Activated T-helper 17 cell treated with anti-CD3 and anti-CD28 coated beads, Interleukin-2, amount 50 U/mL, for 72 hours (primary cell): ENCODE measurements at regions not wholly inside any gene's neighbourhood (a gene's known extent, or its start where the extent isn't known, plus 50 kb on each side); places are given as distances from the start of the nearest gene placed in this dataset.

Experiments used
- ATAC-seq: fragments of 150-1000 bp; cut with Tn5 transposase; replicated peaks from 2 replicates; pipeline ENCODE4 v1.10.0; 2021; ENCODE audit warnings: mild to moderate bottlenecking, moderate library complexity
- H3K27ac Mint-ChIP-seq: one replicate; pipeline ENCODE4 v1.8.0; 2022; ENCODE audit warnings: mixed read lengths
- H3K27me3 Mint-ChIP-seq: one replicate; pipeline ENCODE4 v1.8.0; 2022; ENCODE audit warnings: mixed read lengths
- H3K36me3 Mint-ChIP-seq: one replicate; pipeline ENCODE4 v1.8.0; 2022; ENCODE audit warnings: low read depth, mild to moderate bottlenecking, mixed read lengths
- H3K4me1 Mint-ChIP-seq: one replicate; pipeline ENCODE4 v1.8.0; 2022; ENCODE audit warnings: mixed read lengths
- H3K4me3 Mint-ChIP-seq: one replicate; pipeline ENCODE4 v1.8.0; 2022; ENCODE audit warnings: mild to moderate bottlenecking, mixed read lengths
- H3K9me3 Mint-ChIP-seq: one replicate; pipeline ENCODE4 v1.8.0; 2022; ENCODE audit warnings: mixed read lengths

GRCh38 chr6:78300885-78301284 is 566.5 kb upstream of the IRAK1BP1 start:
- Mint-ChIP-seq H3K27ac (no peak overlapping the region), H3K4me3 (no peak overlapping the region), H3K36me3 (no peaks in the 10 kb centered on the region), H3K4me1 (no peaks in the 10 kb centered on the region), H3K9me3 (no peaks in the 10 kb centered on the region), H3K27me3 (no peaks in the 10 kb centered on the region)
- no peak for ATAC-seq

- Mint-ChIP-seq H3K27ac (no peak overlapping the region), H3K9me3 (peaks cover 6% of the 10 kb centered on the region), H3K4me1 (no peaks in the 10 kb centered on the region), H3K36me3 (no peaks in the 10 kb centered on the region), H3K27me3 (no peaks in the 10 kb centered on the region), H3K4me3 (no peak overlapping the region)
- ATAC-seq: no peak
Measured at GRCh38 chr6:78302411-78302810, 564.9 kb upstream of the IRAK1BP1 start.

GRCh38 chr6:78308025-78308424 is 559.3 kb upstream of the IRAK1BP1 start:
- no peaks in the 10 kb centered on the region for H3K4me1 Mint-ChIP-seq
- no peak overlapping the region for H3K27ac Mint-ChIP-seq
- no peak for ATAC-seq
- H3K4me3 Mint-ChIP-seq: no peak overlapping the region
- H3K36me3 Mint-ChIP-seq: no peaks in the 10 kb centered on the region
- no peaks in the 10 kb centered on the region for H3K27me3 Mint-ChIP-seq
- peaks cover 16% of the 10 kb centered on the region for H3K9me3 Mint-ChIP-seq

- no peak overlapping the region for H3K27ac Mint-ChIP-seq
- no peak overlapping the region for H3K4me3 Mint-ChIP-seq
- H3K36me3 Mint-ChIP-seq: no peaks in the 10 kb centered on the region
- no peaks in the 10 kb centered on the region for H3K4me1 Mint-ChIP-seq
- ATAC-seq: no peak
- H3K9me3 Mint-ChIP-seq: peaks cover 14% of the 10 kb centered on the region
- H3K27me3 Mint-ChIP-seq: no peaks in the 10 kb centered on the region
Measured at GRCh38 chr6:78322068-78322845, 545.1 kb upstream of the IRAK1BP1 start.

- H3K4me3 Mint-ChIP-seq: no peak overlapping the region
- peaks cover 10% of the 10 kb centered on the region for H3K9me3 Mint-ChIP-seq
- H3K36me3 Mint-ChIP-seq: no peaks in the 10 kb centered on the region
- no peak for ATAC-seq
- H3K4me1 Mint-ChIP-seq: no peaks in the 10 kb centered on the region
- H3K27me3 Mint-ChIP-seq: no peaks in the 10 kb centered on the region
- H3K27ac Mint-ChIP-seq: no peak overlapping the region
Measured at GRCh38 chr6:78324213-78324612, 543.1 kb upstream of the IRAK1BP1 start.

- ATAC-seq: no peak
- H3K4me1 Mint-ChIP-seq: no peaks in the 10 kb centered on the region
Measured at GRCh38 chr6:78340755-78341154, 526.6 kb upstream of the IRAK1BP1 start.

GRCh38 chr6:78345882-78346281 is 521.5 kb upstream of the IRAK1BP1 start:
- Mint-ChIP-seq H3K27me3 (no peaks in the 10 kb centered on the region), H3K36me3 (no peaks in the 10 kb centered on the region), H3K27ac (no peak overlapping the region), H3K4me1 (no peaks in the 10 kb centered on the region), H3K9me3 (peaks cover 11% of the 10 kb centered on the region), H3K4me3 (no peak overlapping the region)
- no peak for ATAC-seq

More at GRCh38 chr6:78340755-78341154, 526.6 kb upstream of the IRAK1BP1 start:
- Mint-ChIP-seq H3K9me3 (peaks cover 15% of the 10 kb centered on the region), H3K27ac (no peak overlapping the region), H3K4me3 (no peak overlapping the region), H3K27me3 (no peaks in the 10 kb centered on the region), H3K36me3 (no peaks in the 10 kb centered on the region)

- Mint-ChIP-seq H3K4me3 (no peak overlapping the region), H3K36me3 (no peaks in the 10 kb centered on the region), H3K27me3 (no peaks in the 10 kb centered on the region), H3K9me3 (peaks cover 5% of the 10 kb centered on the region), H3K27ac (no peak overlapping the region), H3K4me1 (no peaks in the 10 kb centered on the region)
- ATAC-seq: no peak
Measured at GRCh38 chr6:78347191-78347916, 520.0 kb upstream of the IRAK1BP1 start.

GRCh38 chr6:78353040-78353439 is 514.3 kb upstream of the IRAK1BP1 start:
- no peak overlapping the region for H3K4me3 Mint-ChIP-seq
- ATAC-seq: no peak
- no peak overlapping the region for H3K27ac Mint-ChIP-seq
- no peaks in the 10 kb centered on the region for H3K27me3 Mint-ChIP-seq
- H3K36me3 Mint-ChIP-seq: no peaks in the 10 kb centered on the region
- H3K4me1 Mint-ChIP-seq: no peaks in the 10 kb centered on the region
- H3K9me3 Mint-ChIP-seq: peaks cover 14% of the 10 kb centered on the region

GRCh38 chr6:78363688-78364087 is 503.7 kb upstream of the IRAK1BP1 start:
- no peaks in the 10 kb centered on the region for H3K4me1 Mint-ChIP-seq
- H3K27ac Mint-ChIP-seq: no peak overlapping the region
- no peaks in the 10 kb centered on the region for H3K36me3 Mint-ChIP-seq
- H3K27me3 Mint-ChIP-seq: no peaks in the 10 kb centered on the region
- no peak overlapping the region for H3K4me3 Mint-ChIP-seq
- no peak for ATAC-seq
- H3K9me3 Mint-ChIP-seq: peaks cover 3% of the 10 kb centered on the region

- H3K9me3 Mint-ChIP-seq: peaks cover 7% of the 10 kb centered on the region
- no peak for ATAC-seq
- H3K4me1 Mint-ChIP-seq: no peaks in the 10 kb centered on the region
- no peak overlapping the region for H3K27ac Mint-ChIP-seq
- no peaks in the 10 kb centered on the region for H3K36me3 Mint-ChIP-seq
- no peak overlapping the region for H3K4me3 Mint-ChIP-seq
- H3K27me3 Mint-ChIP-seq: no peaks in the 10 kb centered on the region
Measured at GRCh38 chr6:78365473-78365872, 501.9 kb upstream of the IRAK1BP1 start.

GRCh38 chr6:78377056-78377455 is 490.3 kb upstream of the IRAK1BP1 start:
- peaks cover 25% of the 10 kb centered on the region for H3K9me3 Mint-ChIP-seq

GRCh38 chr6:78379982-78380381 is 487.4 kb upstream of the IRAK1BP1 start:
- no peak for ATAC-seq
- no peaks in the 10 kb centered on the region for H3K36me3 Mint-ChIP-seq

More at GRCh38 chr6:78377056-78377455, 490.3 kb upstream of the IRAK1BP1 start:
- ATAC-seq: no peak
- Mint-ChIP-seq H3K27me3 (no peaks in the 10 kb centered on the region), H3K36me3 (no peaks in the 10 kb centered on the region), H3K27ac (no peak overlapping the region), H3K4me1 (no peaks in the 10 kb centered on the region), H3K4me3 (no peak overlapping the region)

GRCh38 chr6:78380541-78380940 is 486.8 kb upstream of the IRAK1BP1 start:
- ATAC-seq: no peak
- Mint-ChIP-seq H3K4me1 (no peaks in the 10 kb centered on the region), H3K27ac (no peak overlapping the region), H3K9me3 (peaks cover 29% of the 10 kb centered on the region), H3K27me3 (no peaks in the 10 kb centered on the region), H3K4me3 (no peak overlapping the region), H3K36me3 (no peaks in the 10 kb centered on the region)

More at GRCh38 chr6:78379982-78380381, 487.4 kb upstream of the IRAK1BP1 start:
- peaks cover 26% of the 10 kb centered on the region for H3K9me3 Mint-ChIP-seq
- H3K27me3 Mint-ChIP-seq: no peaks in the 10 kb centered on the region
- no peak overlapping the region for H3K4me3 Mint-ChIP-seq
- H3K4me1 Mint-ChIP-seq: no peaks in the 10 kb centered on the region
- no peak overlapping the region for H3K27ac Mint-ChIP-seq

GRCh38 chr6:78383968-78384367 is 483.4 kb upstream of the IRAK1BP1 start:
- no peaks in the 10 kb centered on the region for H3K36me3 Mint-ChIP-seq
- H3K27ac Mint-ChIP-seq: no peak overlapping the region
- no peak for ATAC-seq
- no peak overlapping the region for H3K4me3 Mint-ChIP-seq
- no peaks in the 10 kb centered on the region for H3K27me3 Mint-ChIP-seq
- peaks cover 28% of the 10 kb centered on the region for H3K9me3 Mint-ChIP-seq
- H3K4me1 Mint-ChIP-seq: no peaks in the 10 kb centered on the region
